Suprapubic skin (tissue), 4 donors: ENCODE measurements at regions not wholly inside any gene's neighbourhood (a gene's known extent, or its start where the extent isn't known, plus 50 kb on each side); places are given as distances from the start of the nearest gene placed in this dataset.

Experiments
- DNase-seq, 2 donors: peaks; one replicate each; pipeline ENCODE4 v3.0.0-alpha.2; 2019; ENCODE audit warnings: low spot score in 2 of 2
- H3K27ac ChIP-seq: fragments of 200-600 bp; sonication (generic); one replicate; pipeline ENCODE4 v1.5.1; 2019
- H3K27me3 ChIP-seq: fragments of 200-600 bp; sonication (generic); one replicate; pipeline ENCODE4 v1.5.1; 2019
- H3K36me3 ChIP-seq: fragments of 200-600 bp; sonication (generic); one replicate; pipeline ENCODE4 v1.5.1; 2019
- H3K4me1 ChIP-seq: fragments of 200-600 bp; sonication (generic); one replicate; pipeline ENCODE4 v1.5.1; 2019
- H3K4me3 ChIP-seq: fragments of 200-600 bp; sonication (generic); one replicate; pipeline ENCODE4 v1.5.1; 2019; ENCODE audit warnings: mild to moderate bottlenecking
- H3K9me3 ChIP-seq: fragments of 200-600 bp; sonication (generic); one replicate; pipeline ENCODE4 v1.5.1; 2019
- CTCF ChIP-seq, 2 donors: fragments of 200-600 bp in 1 of 2; fragments of 450-650 bp in 1 of 2; sonication (generic) in 1 of 2; IDR thresholded peaks; one replicate each; pipeline ENCODE4 v1.5.1; 2016 to 2019; ENCODE audit warnings: antibody characterized with exemption in 2 of 2, mild to moderate bottlenecking in 1 of 2, moderate library complexity in 1 of 2
- EP300 ChIP-seq: sonication (generic); formaldehyde crosslinking; IDR thresholded peaks from one replicate; pipeline ENCODE4 v1.6.1; 2017; ENCODE audit warnings: antibody characterized with exemption
- POLR2A ChIP-seq, 2 donors: fragments of 450-650 bp; IDR thresholded peaks; one replicate each; pipeline ENCODE4 v1.6.1; 2017; ENCODE audit warnings: antibody characterized with exemption in 2 of 2, mild to moderate bottlenecking in 2 of 2, moderate library complexity in 2 of 2
- POLR2AphosphoS5 ChIP-seq, 3 donors: sonication (generic); formaldehyde crosslinking; IDR thresholded peaks; one replicate each; pipeline ENCODE4 v1.6.1; 2017; ENCODE audit warnings: antibody characterized with exemption in 3 of 3
- WGBS: methylation state at CpG from one replicate; pipeline ENCODE4 v1.1.5; 2018; 5-methylcytosine and 5-hydroxymethylcytosine counted together

DNA sequence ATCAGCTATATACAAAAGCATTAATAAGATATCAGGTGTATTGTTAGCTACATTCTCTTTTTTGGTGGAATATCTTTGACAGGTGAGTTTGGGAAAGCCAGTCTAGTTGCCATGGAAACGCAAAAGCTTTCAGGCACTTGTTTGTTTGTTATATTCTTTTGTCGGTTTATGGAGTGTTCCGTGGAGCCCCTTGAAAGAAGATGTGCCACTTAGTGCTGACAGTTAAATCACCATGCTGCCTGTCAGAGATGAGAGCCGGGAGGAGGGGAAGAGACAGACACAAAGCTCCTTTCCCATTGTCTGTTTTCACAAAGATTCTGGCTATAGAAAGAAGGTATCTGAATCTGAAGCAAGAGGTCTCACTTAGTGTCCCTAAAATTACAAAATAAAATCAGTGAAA, 170.8 kb downstream of the SNAPC1 start:
- no peak for DNase-seq
- TF ChIP-seq POLR2AphosphoS5 (IDR thresholded peaks at IDR 0.05) (no peak), EP300 (no peak), CTCF (IDR thresholded peaks at IDR 0.05) (no peak), POLR2A (IDR thresholded peaks at IDR 0.05) (no peak)
- H3K9me3 ChIP-seq = no peaks in the 10 kb centered on the region
- H3K4me1 ChIP-seq = no peaks in the 10 kb centered on the region
- WGBS = 77% methylated on average over 4 of the region's 4 CpGs
- no peak overlapping the region for H3K27ac ChIP-seq
- no peak overlapping the region for H3K4me3 ChIP-seq
- H3K27me3 ChIP-seq = peaks cover 4% of the 10 kb centered on the region
- H3K36me3 ChIP-seq = no peaks in the 10 kb centered on the region

DNA sequence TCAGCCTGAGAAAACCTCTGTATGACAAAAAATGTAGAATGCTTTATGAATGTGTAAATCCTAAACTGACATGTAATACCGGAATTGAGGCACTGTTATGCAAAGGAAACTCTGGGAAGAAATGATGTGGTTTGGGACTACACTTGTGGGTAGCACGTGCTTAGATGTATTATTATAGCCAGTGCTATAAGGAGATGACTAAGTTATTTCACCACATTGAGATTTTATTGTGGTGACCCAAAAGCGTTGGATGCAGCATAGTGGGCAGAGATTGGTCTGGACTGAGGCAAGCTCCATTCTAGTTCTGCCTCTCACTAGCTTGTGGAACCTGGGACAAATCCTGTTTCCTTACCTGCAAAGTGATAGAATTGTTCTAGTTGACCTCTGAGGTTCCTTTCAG, 172.2 kb downstream of the SNAPC1 start:
- DNase-seq = no peak
- Histone ChIP-seq H3K4me1 (no peaks in the 10 kb centered on the region), H3K27me3 (peaks cover 4% of the 10 kb centered on the region), H3K4me3 (no peak overlapping the region), H3K9me3 (no peaks in the 10 kb centered on the region), H3K27ac (no peak overlapping the region), H3K36me3 (no peaks in the 10 kb centered on the region)
- no peak for TF ChIP-seq POLR2A (IDR thresholded peaks at IDR 0.05)
- no peak for TF ChIP-seq POLR2AphosphoS5 (IDR thresholded peaks at IDR 0.05)
- TF ChIP-seq CTCF (IDR thresholded peaks at IDR 0.05) = no peak
- no peak for TF ChIP-seq EP300
- 70% methylated on average over 3 of the region's 3 CpGs for WGBS

- Histone ChIP-seq H3K4me3 (no peak overlapping the region), H3K4me1 (no peaks in the 10 kb centered on the region), H3K36me3 (no peaks in the 10 kb centered on the region), H3K27me3 (peaks cover 4% of the 10 kb centered on the region), H3K27ac (no peak overlapping the region), H3K9me3 (peaks cover 4% of the 10 kb centered on the region)
- 57% methylated on average over 2 of the region's 2 CpGs for WGBS
- DNase-seq = no peak
- no peak for TF ChIP-seq POLR2AphosphoS5 (IDR thresholded peaks at IDR 0.05)
- no peak for TF ChIP-seq EP300
- no peak for TF ChIP-seq CTCF (IDR thresholded peaks at IDR 0.05)
- no peak for TF ChIP-seq POLR2A (IDR thresholded peaks at IDR 0.05)
Measured at GRCh38 chr14:61939776-61940175, 177.6 kb downstream of the SNAPC1 start.

DNA sequence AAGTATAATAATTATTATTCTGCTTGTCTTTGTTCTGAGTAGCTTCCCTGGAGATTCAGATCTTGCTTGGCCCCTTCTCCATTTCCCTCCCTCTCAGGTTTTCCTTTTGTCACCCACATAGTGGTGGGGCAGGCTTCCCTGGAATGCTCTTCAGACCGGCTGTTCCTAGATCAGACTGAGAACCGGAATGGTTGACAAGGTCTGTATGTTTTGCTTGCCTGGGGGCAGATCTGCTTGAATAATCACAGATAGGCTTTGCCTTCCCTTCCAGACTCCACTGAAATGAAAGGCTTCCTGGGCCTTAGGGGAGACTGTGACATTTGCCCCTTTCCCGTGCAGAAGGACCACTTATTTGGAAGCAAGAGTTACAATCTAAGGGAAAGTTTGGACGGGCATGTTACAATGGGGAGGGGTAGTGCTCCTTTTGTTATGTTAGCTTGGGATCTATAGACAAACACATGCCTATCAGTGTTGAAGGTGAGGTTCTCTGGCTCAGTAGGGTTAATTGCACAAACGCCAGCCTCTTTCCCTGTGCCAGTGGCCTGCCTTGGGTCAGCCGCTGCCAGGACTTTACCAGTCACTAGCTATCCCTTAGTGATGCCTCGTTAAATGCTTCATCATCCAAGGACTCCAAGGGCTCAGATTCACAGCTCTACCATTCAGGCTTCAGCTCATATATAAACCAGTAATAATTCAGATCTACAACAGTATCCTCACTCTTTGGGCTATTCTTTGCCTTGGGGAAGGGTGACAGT, 178.6 kb downstream of the SNAPC1 start:
- no peaks in the 10 kb centered on the region for H3K36me3 ChIP-seq
- H3K27me3 ChIP-seq = peaks cover 4% of the 10 kb centered on the region
- no peak overlapping the region for H3K27ac ChIP-seq
- H3K9me3 ChIP-seq = peaks cover 4% of the 10 kb centered on the region
- no peak for DNase-seq
- no peak overlapping the region for H3K4me3 ChIP-seq
- TF ChIP-seq POLR2AphosphoS5 (IDR thresholded peaks at IDR 0.05) (no peak), EP300 (no peak), CTCF (IDR thresholded peaks at IDR 0.05) (no peak), POLR2A (IDR thresholded peaks at IDR 0.05) (no peak)
- 54% methylated on average over 7 of the region's 7 CpGs for WGBS
- H3K4me1 ChIP-seq = no peaks in the 10 kb centered on the region

DNA sequence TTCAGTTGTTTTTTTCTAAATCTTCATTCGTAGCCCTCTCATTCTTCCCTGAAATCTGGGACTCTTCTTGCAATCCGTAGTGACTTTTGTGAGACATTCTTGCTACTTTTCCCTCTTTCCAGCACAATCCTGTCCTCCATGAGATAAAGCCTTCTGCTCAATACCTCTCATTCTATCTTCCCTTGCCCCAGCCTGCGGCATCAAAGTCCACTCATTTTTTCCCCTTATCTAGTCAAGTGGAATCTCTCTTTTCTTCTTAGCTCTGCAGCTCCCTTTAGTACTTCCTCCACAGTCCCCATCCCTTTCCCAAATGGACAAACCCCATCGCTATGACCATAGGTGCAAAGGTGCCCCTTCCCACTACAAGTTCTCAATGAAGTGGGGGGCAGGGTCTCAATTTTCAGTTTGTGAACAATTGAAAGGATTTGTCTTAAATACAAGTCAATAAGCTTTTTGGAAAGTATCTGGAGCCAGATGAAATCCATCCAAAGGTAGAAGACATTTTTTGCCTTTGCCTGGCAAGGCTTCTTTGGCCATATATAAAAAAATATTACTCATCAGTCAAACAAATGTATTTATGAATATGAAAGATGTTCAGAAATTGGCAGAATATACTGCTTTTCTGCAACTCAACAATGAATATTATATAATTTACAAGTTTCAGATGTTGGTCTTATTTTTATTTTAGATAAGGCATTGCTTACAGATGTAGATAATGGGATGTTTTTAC, 179.4 kb downstream of the SNAPC1 start:
- no peaks in the 10 kb centered on the region for H3K4me1 ChIP-seq
- DNase-seq = no peak
- H3K9me3 ChIP-seq = peaks cover 4% of the 10 kb centered on the region
- no peak overlapping the region for H3K27ac ChIP-seq
- no peaks in the 10 kb centered on the region for H3K36me3 ChIP-seq
- 86% methylated on average over 4 of the region's 4 CpGs for WGBS
- H3K27me3 ChIP-seq = peaks cover 4% of the 10 kb centered on the region
- no peak overlapping the region for H3K4me3 ChIP-seq
- no peak for TF ChIP-seq EP300
